PC-9 (cell line): ENCODE measurements at regions not wholly inside any gene's neighbourhood (a gene's known extent, or its start where the extent isn't known, plus 50 kb on each side); places are given as distances from the start of the nearest gene placed in this dataset.

ENCODE experiments used
- BruUV-seq: library from RNA; stranded (reverse); fragments of 400-500 nt; replicated peaks from 2 replicates; lab custom pipeline; 2021; lab: Mats Ljungman, UMichigan
- CTCF ChIA-PET: fragments of 300-600 bp; sonication (Branson Sonifier 250); formaldehyde crosslinking; loops from one replicate; lab custom pipeline; 2022; ENCODE audit warnings: antibody characterized with exemption; lab: Charles Lee
- POLR2A ChIA-PET: fragments of 300-600 bp; sonication (Branson Sonifier 250); formaldehyde crosslinking; loops from one replicate; lab custom pipeline; 2022; ENCODE audit warnings: antibody characterized with exemption; ENCODE audit not compliant: unreplicated experiment; lab: Charles Lee
- DNase-seq, 2 experiments: peaks; one replicate each; pipeline versions ENCODE4 v3.0.0 to v3.0.0-alpha.2; 2015 to 2022; ENCODE audit warnings: mixed read lengths in 1 of 2
- H2AFZ ChIP-seq: fragments of 200-600 bp; sonication (generic); 2 replicates; pipeline ENCODE4 v1.8.1; 2017; ENCODE audit warnings: antibody characterized with exemption
- H3F3A ChIP-seq: fragments of 200-600 bp; sonication (generic); 2 replicates; pipeline ENCODE4 v1.8.1; 2017; ENCODE audit warnings: antibody characterized with exemption, mild to moderate bottlenecking, low read depth; ENCODE audit not compliant: insufficient read depth
- H3K27ac ChIP-seq: fragments of 200-600 bp; sonication (generic); 2 replicates; pipeline ENCODE4 v1.6.1; 2016; ENCODE audit warnings: mixed run types
- H3K27me3 ChIP-seq: fragments of 200-600 bp; sonication (generic); 2 replicates; pipeline ENCODE4 v1.6.1; 2016; ENCODE audit warnings: low read depth, mixed run types; ENCODE audit not compliant: insufficient read depth
- H3K36me3 ChIP-seq: fragments of 200-600 bp; sonication (generic); 2 replicates; pipeline ENCODE4 v1.6.1; 2016; ENCODE audit warnings: low read depth, mixed run types
- H3K4me1 ChIP-seq: fragments of 200-600 bp; sonication (generic); replicated peaks from 2 replicates; pipeline ENCODE4 v1.6.1; 2016; ENCODE audit warnings: mixed run types; ENCODE audit not compliant: insufficient read depth
- H3K4me2 ChIP-seq: fragments of 200-600 bp; sonication (generic); 2 replicates; pipeline ENCODE4 v1.6.1; 2017; ENCODE audit warnings: mixed run types
- H3K4me3 ChIP-seq: fragments of 200-600 bp; sonication (generic); 2 replicates; pipeline ENCODE4 v1.6.1; 2016; ENCODE audit warnings: mixed run types
- H3K79me2 ChIP-seq: fragments of 200-600 bp; sonication (generic); 2 replicates; pipeline ENCODE4 v1.6.1; 2017; ENCODE audit warnings: low read depth, mixed run types
- H3K9me2 ChIP-seq: fragments of 200-600 bp; sonication (generic); 2 replicates; pipeline ENCODE4 v1.8.1; 2017; ENCODE audit warnings: mild to moderate bottlenecking; ENCODE audit not compliant: insufficient read depth
- H3K9me3 ChIP-seq: fragments of 200-600 bp; sonication (generic); 2 replicates; pipeline ENCODE4 v1.8.1; 2016; ENCODE audit warnings: low read depth; ENCODE audit not compliant: insufficient read depth
- H4K20me1 ChIP-seq: fragments of 200-600 bp; sonication (generic); 2 replicates; pipeline ENCODE4 v1.8.1; 2017; ENCODE audit not compliant: insufficient read depth
- EZH2 ChIP-seq: fragments of 200-600 bp; sonication (generic); IDR thresholded peaks from 2 replicates; pipeline ENCODE4 v1.8.0; 2017; ENCODE audit warnings: antibody characterized with exemption, low read depth
- intact Hi-C: fragments of 100-400 bp; cut with micrococcal nuclease; formaldehyde crosslinking; loops from one replicate; pipeline ENCODE4 v1.10.0; 2022; ENCODE audit not compliant: unreplicated experiment
- TF ChIP-seq, protein P1 (sequence below): fragments of 200-600 bp; sonication (generic); conservative IDR thresholded peaks from 2 replicates; pipeline ENCODE4 v1.6.1; 2017; ENCODE audit warnings: mixed run types, antibody characterized with exemption, mild to moderate bottlenecking, moderate library complexity

DNA sequence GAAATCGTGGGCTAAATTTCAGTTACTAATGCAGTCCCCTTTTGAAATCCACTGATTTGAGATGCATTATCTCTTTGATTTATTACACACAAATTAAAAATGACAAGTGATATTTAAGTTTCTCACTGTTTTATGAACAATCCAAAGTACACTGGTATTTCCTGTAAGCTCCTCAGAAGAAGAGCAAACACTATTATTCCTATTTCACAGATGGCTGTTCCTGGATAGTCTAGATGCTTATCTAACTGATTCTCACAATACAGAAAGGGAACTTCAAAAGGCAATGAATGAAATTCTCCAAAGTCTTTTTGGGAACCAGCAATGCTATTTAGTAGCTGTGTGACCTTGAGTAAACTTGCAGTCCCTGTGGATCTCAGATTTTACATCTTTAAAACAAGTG lies 404.7 kb upstream of the DAB2 start:
- Histone ChIP-seq H3K4me1 (no peaks in the 10 kb centered on the region), H3K4me2 (no peak overlapping the region), H3K9me3 (no peaks in the 10 kb centered on the region), H3K27me3 (no peaks in the 10 kb centered on the region), H3K79me2 (no peaks in the 10 kb centered on the region), H3K9me2 (no peaks in the 10 kb centered on the region), H4K20me1 (no peaks in the 10 kb centered on the region), H2AFZ (no peak overlapping the region), H3F3A (no peaks in the 10 kb centered on the region), H3K27ac (no peak overlapping the region), H3K4me3 (no peak overlapping the region), H3K36me3 (no peaks in the 10 kb centered on the region)
- ChIA-PET CTCF (no interaction called here), POLR2A (no interaction called here)
- intact Hi-C loops, result no loop called here
- BruUV-seq, result no TSS peak
- TF ChIP-seq, protein P1, sequence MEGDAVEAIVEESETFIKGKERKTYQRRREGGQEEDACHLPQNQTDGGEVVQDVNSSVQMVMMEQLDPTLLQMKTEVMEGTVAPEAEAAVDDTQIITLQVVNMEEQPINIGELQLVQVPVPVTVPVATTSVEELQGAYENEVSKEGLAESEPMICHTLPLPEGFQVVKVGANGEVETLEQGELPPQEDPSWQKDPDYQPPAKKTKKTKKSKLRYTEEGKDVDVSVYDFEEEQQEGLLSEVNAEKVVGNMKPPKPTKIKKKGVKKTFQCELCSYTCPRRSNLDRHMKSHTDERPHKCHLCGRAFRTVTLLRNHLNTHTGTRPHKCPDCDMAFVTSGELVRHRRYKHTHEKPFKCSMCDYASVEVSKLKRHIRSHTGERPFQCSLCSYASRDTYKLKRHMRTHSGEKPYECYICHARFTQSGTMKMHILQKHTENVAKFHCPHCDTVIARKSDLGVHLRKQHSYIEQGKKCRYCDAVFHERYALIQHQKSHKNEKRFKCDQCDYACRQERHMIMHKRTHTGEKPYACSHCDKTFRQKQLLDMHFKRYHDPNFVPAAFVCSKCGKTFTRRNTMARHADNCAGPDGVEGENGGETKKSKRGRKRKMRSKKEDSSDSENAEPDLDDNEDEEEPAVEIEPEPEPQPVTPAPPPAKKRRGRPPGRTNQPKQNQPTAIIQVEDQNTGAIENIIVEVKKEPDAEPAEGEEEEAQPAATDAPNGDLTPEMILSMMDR, result no peak
- no peak for TF ChIP-seq EZH2
- DNase-seq, result no peak

DNA sequence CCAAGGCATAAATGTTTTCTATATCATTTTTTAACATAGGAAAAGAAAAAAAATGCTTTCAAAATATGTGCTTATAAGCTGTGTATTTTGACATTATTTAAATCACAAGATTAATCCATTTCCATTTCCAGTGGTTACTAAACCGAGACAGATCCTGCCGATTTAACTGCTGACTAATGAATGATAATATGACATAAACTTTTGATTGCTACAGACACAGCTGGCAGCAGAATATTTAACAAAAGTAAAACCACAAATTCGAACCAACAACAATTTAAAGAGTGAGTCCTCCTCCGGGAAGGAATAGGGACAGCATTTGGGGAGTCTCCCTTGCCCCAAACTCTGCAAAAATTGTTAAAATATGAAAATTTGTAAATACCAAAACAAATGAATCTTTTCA lies 401.3 kb upstream of the DAB2 start:
- H3K27me3 ChIP-seq, result no peaks in the 10 kb centered on the region
- H2AFZ ChIP-seq, result no peak overlapping the region
- no TSS peak for BruUV-seq
- H3K4me3 ChIP-seq, result no peak overlapping the region
- CTCF ChIA-PET, result interaction anchor here (0.6 kb wide), 1 partner anchor 108 kb away, joined by 3 read pairs; no protein-coding TSS in a partner anchor
- POLR2A ChIA-PET, result no interaction called here
- no peaks in the 10 kb centered on the region for H3K9me2 ChIP-seq
- no peaks in the 10 kb centered on the region for H4K20me1 ChIP-seq
- no peak for DNase-seq
- no peaks in the 10 kb centered on the region for H3K9me3 ChIP-seq
- intact Hi-C loops, result loop anchor here (2.0 kb wide), 1 partner anchor 15 kb away; no protein-coding TSS in a partner anchor
- no peak overlapping the region for H3K27ac ChIP-seq
- H3K79me2 ChIP-seq, result no peaks in the 10 kb centered on the region
- no peaks in the 10 kb centered on the region for H3F3A ChIP-seq
- no peaks in the 10 kb centered on the region for H3K36me3 ChIP-seq
- no peak overlapping the region for H3K4me2 ChIP-seq
- TF ChIP-seq, protein P1, result no peak
- TF ChIP-seq EZH2, result no peak
- H3K4me1 ChIP-seq, result no peaks in the 10 kb centered on the region

DNA sequence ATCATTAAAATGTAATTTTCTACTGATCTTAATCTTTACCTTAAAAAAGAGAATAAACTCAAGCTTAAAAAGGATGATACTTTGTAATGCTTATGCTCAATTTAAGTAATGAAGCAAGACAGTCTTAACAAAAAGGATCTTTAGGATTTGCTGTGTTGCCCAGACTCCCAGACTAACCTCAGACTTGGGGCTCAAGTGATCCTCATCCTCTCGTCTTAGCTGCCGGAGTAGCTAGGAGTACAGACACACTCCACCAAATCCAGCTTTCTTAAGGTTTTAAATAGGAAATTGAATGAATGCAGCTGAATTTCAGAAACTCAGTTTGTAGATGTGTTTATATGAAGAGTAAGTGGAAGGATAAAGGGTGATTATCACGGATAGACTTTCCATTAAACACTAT lies 400.5 kb upstream of the DAB2 start:
- Histone ChIP-seq H3F3A (no peaks in the 10 kb centered on the region), H3K79me2 (no peaks in the 10 kb centered on the region), H3K9me3 (no peaks in the 10 kb centered on the region), H3K4me3 (no peak overlapping the region), H4K20me1 (no peaks in the 10 kb centered on the region), H3K4me2 (no peak overlapping the region), H3K4me1 (no peaks in the 10 kb centered on the region), H3K27ac (no peak overlapping the region), H2AFZ (no peak overlapping the region), H3K9me2 (no peaks in the 10 kb centered on the region), H3K27me3 (no peaks in the 10 kb centered on the region), H3K36me3 (no peaks in the 10 kb centered on the region)
- TF ChIP-seq, protein P1, result no peak
- no peak for TF ChIP-seq EZH2
- intact Hi-C loops, result no loop called here
- ChIA-PET CTCF (no interaction called here), POLR2A (no interaction called here)
- BruUV-seq, result no TSS peak
- DNase-seq, result no peak
